ENCODE measurements at regions not wholly inside any gene's neighbourhood (a gene's known extent, or its start where the extent isn't known, plus 50 kb on each side); places are given as distances from the start of the nearest gene placed in this dataset.

DNA sequence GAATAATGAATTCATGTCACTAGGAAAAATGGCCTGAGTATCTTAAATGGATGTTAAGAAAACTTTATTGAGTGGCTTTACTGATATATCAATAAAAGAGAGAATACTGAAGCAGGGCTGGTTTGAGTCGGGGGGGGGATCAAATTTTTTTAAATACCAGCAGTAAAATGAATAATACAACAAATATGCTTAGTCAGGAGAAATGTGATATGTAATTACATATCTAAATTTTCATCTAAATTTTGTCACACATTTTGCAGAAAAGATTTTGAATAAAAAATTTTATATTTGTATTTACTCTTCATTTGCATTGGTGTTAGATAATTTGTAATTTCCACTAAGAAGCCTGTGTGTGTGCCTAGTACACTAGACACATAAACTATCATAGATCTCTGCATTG is 2300.2 kb downstream of the MRPL39 start:
- TF ChIP-seq, protein P1, sequence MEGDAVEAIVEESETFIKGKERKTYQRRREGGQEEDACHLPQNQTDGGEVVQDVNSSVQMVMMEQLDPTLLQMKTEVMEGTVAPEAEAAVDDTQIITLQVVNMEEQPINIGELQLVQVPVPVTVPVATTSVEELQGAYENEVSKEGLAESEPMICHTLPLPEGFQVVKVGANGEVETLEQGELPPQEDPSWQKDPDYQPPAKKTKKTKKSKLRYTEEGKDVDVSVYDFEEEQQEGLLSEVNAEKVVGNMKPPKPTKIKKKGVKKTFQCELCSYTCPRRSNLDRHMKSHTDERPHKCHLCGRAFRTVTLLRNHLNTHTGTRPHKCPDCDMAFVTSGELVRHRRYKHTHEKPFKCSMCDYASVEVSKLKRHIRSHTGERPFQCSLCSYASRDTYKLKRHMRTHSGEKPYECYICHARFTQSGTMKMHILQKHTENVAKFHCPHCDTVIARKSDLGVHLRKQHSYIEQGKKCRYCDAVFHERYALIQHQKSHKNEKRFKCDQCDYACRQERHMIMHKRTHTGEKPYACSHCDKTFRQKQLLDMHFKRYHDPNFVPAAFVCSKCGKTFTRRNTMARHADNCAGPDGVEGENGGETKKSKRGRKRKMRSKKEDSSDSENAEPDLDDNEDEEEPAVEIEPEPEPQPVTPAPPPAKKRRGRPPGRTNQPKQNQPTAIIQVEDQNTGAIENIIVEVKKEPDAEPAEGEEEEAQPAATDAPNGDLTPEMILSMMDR (IDR thresholded peaks at IDR 0.05), result no peak
- TF ChIP-seq POLR2A (IDR thresholded peaks at IDR 0.05) (no peak), EP300 (IDR thresholded peaks at IDR 0.05) (no peak)
